Naive thymus-derived CD4-positive, alpha-beta T cell (primary cell): ENCODE measurements at regions not wholly inside any gene's neighbourhood (a gene's known extent, or its start where the extent isn't known, plus 50 kb on each side); places are given as distances from the start of the nearest gene placed in this dataset.

Source experiments
- ATAC-seq: fragments of 150-1000 bp; cut with Tn5 transposase; 2 replicates; pipeline ENCODE4 v1.10.0; 2021; ENCODE audit warnings: mild to moderate bottlenecking, moderate library complexity
- CTCF ChIA-PET: fragments of 350-600 bp; sonication (Branson Sonifier 250); formaldehyde crosslinking; loops from one replicate; lab custom pipeline; 2021; ENCODE audit warnings: antibody characterized with exemption; lab: Charles Lee
- POLR2A ChIA-PET: fragments of 350-600 bp; sonication (Branson Sonifier 250); formaldehyde crosslinking; loops from one replicate; lab custom pipeline; 2021; ENCODE audit warnings: antibody characterized with exemption, inconsistent platforms; lab: Charles Lee
- DNase-seq, 9 donors: peaks; one replicate each; pipeline versions ENCODE4 v3.0.0 to v3.0.0-alpha.2; 2020 to 2022; ENCODE audit warnings: mixed read lengths in 1 of 9
- H3K27ac ChIP-seq: one replicate; pipeline ENCODE4 v1.7.0; 2013; ENCODE audit warnings: mild to moderate bottlenecking, low read depth, low read length, moderate library complexity
- H3K27me3 ChIP-seq, 2 donors: one replicate each; pipeline ENCODE4 v1.7.0; 2013; ENCODE audit warnings: low read length in 2 of 2, mild to moderate bottlenecking in 2 of 2, moderate library complexity in 2 of 2; ENCODE audit not compliant: control insufficient read depth in 2 of 2, insufficient read depth in 2 of 2
- H3K36me3 ChIP-seq, 3 experiments: 1 replicate in 2 of 3; 2 replicates in 1 of 3; pipeline ENCODE4 v1.7.0; 2013; ENCODE audit warnings: low read length in 3 of 3, mild to moderate bottlenecking in 3 of 3, moderate library complexity in 1 of 3; ENCODE audit not compliant: insufficient read depth in 3 of 3, control insufficient read depth in 2 of 3
- H3K4me1 ChIP-seq, 2 donors: one replicate each; pipeline ENCODE4 v1.7.0; 2013; ENCODE audit warnings: low read length in 2 of 2, mild to moderate bottlenecking in 2 of 2, moderate library complexity in 1 of 2; ENCODE audit not compliant: control insufficient read depth in 2 of 2, insufficient read depth in 2 of 2
- H3K4me3 ChIP-seq: 2 replicates; pipeline ENCODE4 v1.7.0; 2013; ENCODE audit warnings: mild to moderate bottlenecking, low read length
- H3K9me3 ChIP-seq, 3 experiments: 1 replicate in 2 of 3; 2 replicates in 1 of 3; pipeline ENCODE4 v1.7.0; 2013; ENCODE audit warnings: low read length in 3 of 3; ENCODE audit not compliant: control insufficient read depth in 2 of 3
- H3K27ac Mint-ChIP-seq, 9 donors: one replicate each; pipeline ENCODE4 v1.8.0; 2020 to 2022; ENCODE audit warnings: mixed read lengths in 9 of 9, mild to moderate bottlenecking in 8 of 9, moderate library complexity in 5 of 9, inconsistent platforms in 2 of 9
- H3K27me3 Mint-ChIP-seq, 5 donors: one replicate each; pipeline ENCODE4 v1.8.0; 2021 to 2022; ENCODE audit warnings: mixed read lengths in 5 of 5, mild to moderate bottlenecking in 1 of 5
- H3K36me3 Mint-ChIP-seq, 5 donors: one replicate each; pipeline ENCODE4 v1.8.0; 2020 to 2022; ENCODE audit warnings: mixed read lengths in 5 of 5, mild to moderate bottlenecking in 3 of 5, inconsistent platforms in 1 of 5
- H3K4me1 Mint-ChIP-seq, 7 donors: one replicate each; pipeline ENCODE4 v1.8.0; 2020 to 2022; ENCODE audit warnings: mixed read lengths in 7 of 7, mild to moderate bottlenecking in 3 of 7, inconsistent platforms in 1 of 7
- H3K4me3 Mint-ChIP-seq, 10 donors: one replicate each; pipeline ENCODE4 v1.8.0; 2020 to 2022; ENCODE audit warnings: mild to moderate bottlenecking in 10 of 10, mixed read lengths in 10 of 10, moderate library complexity in 6 of 10, inconsistent platforms in 2 of 10
- H3K9me3 Mint-ChIP-seq, 11 donors: one replicate each; pipeline ENCODE4 v1.8.0; 2020 to 2022; ENCODE audit warnings: mixed read lengths in 11 of 11, mild to moderate bottlenecking in 4 of 11, inconsistent platforms in 1 of 11, moderate library complexity in 1 of 11
- intact Hi-C, 2 donors: fragments of 100-400 bp; cut with micrococcal nuclease; formaldehyde crosslinking; loops; one replicate each; pipeline ENCODE4 v1.15.1; 2023

DNA sequence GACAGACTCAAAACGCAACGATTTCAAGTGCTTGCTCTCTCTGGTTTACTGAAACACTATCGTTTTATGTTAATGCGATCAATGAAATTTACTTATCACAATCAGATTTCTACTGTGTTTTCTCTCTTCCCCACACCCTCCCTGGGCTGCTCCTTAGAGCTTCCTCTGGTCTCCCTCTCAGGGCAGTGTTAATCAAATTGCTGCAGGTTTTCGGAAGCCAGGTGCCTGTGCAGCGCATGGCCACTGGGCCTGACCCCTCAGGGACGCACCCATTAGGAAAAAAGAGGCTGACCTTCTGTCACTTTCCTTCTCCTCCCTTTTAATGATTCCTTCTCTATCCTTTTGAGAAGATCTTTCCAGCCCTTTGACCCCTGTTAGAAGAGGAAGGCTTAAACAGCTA is 134.5 kb upstream of the ONECUT1 start:
- intact Hi-C loops, result no loop called here
- no peaks in the 10 kb centered on the region for H3K4me1 Mint-ChIP-seq
- H3K27ac Mint-ChIP-seq, result no peak overlapping the region
- peaks cover 0 to 8% (median 2%) of the 10 kb centered on the region in 11 donors for H3K9me3 Mint-ChIP-seq
- H3K27ac ChIP-seq, result no peak overlapping the region
- H3K4me3 ChIP-seq, result no peak overlapping the region
- H3K27me3 ChIP-seq, result no peaks in the 10 kb centered on the region
- H3K9me3 ChIP-seq, result no peaks in the 10 kb centered on the region
- POLR2A ChIA-PET, result no interaction called here
- no peaks in the 10 kb centered on the region for H3K4me1 ChIP-seq
- H3K4me3 Mint-ChIP-seq, result no peak overlapping the region
- H3K36me3 ChIP-seq, result no peaks in the 10 kb centered on the region
- peaks cover 0 to 3% (median 0%) of the 10 kb centered on the region in 5 donors for H3K36me3 Mint-ChIP-seq
- CTCF ChIA-PET, result no interaction called here
- ATAC-seq (no peak), DNase-seq (no peak)
- peaks cover 6 to 40% (median 13%) of the 10 kb centered on the region in 5 donors for H3K27me3 Mint-ChIP-seq

DNA sequence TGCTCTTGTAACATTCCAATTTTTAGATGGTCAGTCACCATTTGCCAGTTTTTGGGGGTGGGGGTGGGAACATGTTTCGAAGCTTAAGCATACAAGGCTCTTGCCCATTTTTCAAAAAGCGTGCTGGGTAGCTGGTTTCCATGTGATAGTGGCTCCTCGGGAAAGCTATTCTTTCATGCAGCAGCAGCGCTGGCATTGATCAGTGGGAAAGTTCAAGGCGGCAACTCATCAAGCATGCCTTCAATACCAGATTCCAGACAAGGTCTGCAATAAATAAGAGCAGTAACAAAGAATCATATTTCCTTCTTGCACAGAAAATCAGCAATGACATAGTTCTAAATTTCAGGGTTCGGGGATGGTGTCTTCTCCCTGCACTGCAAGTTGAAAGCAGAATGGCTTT is 133.5 kb upstream of the ONECUT1 start:
- H3K4me3 ChIP-seq, result no peak overlapping the region
- ChIA-PET POLR2A (no interaction called here), CTCF (no interaction called here)
- H3K27ac Mint-ChIP-seq, result no peak overlapping the region
- H3K36me3 ChIP-seq, result no peaks in the 10 kb centered on the region
- H3K36me3 Mint-ChIP-seq, result peaks cover 0 to 3% (median 0%) of the 10 kb centered on the region in 5 donors
- H3K27ac ChIP-seq, result no peak overlapping the region
- H3K27me3 ChIP-seq, result no peaks in the 10 kb centered on the region
- intact Hi-C loops, result no loop called here
- no peaks in the 10 kb centered on the region for H3K4me1 ChIP-seq
- H3K4me3 Mint-ChIP-seq, result no peak overlapping the region
- no peaks in the 10 kb centered on the region for H3K9me3 ChIP-seq
- H3K4me1 Mint-ChIP-seq, result no peaks in the 10 kb centered on the region
- no peak for ATAC-seq
- H3K27me3 Mint-ChIP-seq, result peaks cover 6 to 50% (median 19%) of the 10 kb centered on the region in 5 donors
- DNase-seq, result no peak
- H3K9me3 Mint-ChIP-seq, result peaks cover 0 to 6% (median 3%) of the 10 kb centered on the region in 11 donors

DNA sequence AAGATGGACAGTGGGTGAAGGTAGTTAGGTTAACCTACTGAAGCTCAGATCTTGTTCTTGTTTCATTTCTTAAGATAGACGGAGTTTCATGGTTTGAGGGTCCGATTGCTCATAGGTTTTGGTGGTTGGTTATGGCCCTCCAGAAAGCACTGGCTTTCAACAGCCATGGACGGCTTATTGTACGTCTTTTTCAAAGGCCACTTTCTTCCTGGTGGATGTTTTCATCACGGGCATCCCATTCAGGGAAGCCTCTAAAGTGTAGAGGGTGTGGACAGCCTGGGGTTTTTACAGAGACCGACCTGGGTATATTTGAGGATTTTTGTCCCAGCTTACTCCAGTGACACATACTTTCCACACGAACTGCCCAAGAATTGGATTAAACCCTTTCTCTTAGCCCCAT is 132.7 kb upstream of the ONECUT1 start:
- ChIA-PET POLR2A (no interaction called here), CTCF (no interaction called here)
- no peaks in the 10 kb centered on the region for H3K36me3 ChIP-seq
- Mint-ChIP-seq H3K9me3 (peaks cover 0 to 6% (median 3%) of the 10 kb centered on the region in 11 donors), H3K4me3 (no peak overlapping the region), H3K27me3 (peaks cover 6 to 52% (median 19%) of the 10 kb centered on the region in 5 donors), H3K4me1 (no peaks in the 10 kb centered on the region), H3K27ac (no peak overlapping the region), H3K36me3 (peaks cover 0 to 3% (median 0%) of the 10 kb centered on the region in 5 donors)
- intact Hi-C loops, result no loop called here
- no peaks in the 10 kb centered on the region for H3K4me1 ChIP-seq
- ATAC-seq (no peak), DNase-seq (no peak)
- H3K27ac ChIP-seq, result no peak overlapping the region
- no peaks in the 10 kb centered on the region for H3K27me3 ChIP-seq
- H3K4me3 ChIP-seq, result no peak overlapping the region
- H3K9me3 ChIP-seq, result no peaks in the 10 kb centered on the region

DNA sequence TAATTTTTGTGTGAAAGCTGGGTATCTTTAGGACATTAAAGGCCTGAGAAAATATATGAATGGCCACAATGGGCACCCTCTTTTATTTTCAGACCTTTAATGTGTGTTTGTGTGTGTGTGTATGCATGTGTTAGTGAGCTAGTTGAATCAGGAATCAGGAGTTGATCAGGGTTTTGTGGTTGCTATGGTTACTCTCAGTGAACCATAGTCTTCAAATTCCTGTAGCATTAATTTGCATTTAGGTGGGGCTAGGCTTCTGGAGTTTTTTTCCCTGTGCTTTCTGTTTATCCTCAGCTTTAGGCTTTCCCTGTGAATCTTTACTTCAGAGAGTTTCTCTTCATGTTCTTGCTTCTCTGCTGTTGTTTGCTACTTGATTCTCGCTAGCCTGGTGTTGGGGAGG is 122.0 kb upstream of the ONECUT1 start:
- Mint-ChIP-seq H3K36me3 (no peaks in the 10 kb centered on the region), H3K4me1 (no peaks in the 10 kb centered on the region), H3K9me3 (peaks cover 0 to 17% (median 5%) of the 10 kb centered on the region in 11 donors), H3K27ac (no peak overlapping the region), H3K27me3 (peaks cover 0 to 33% (median 30%) of the 10 kb centered on the region in 5 donors), H3K4me3 (no peak overlapping the region)
- Histone ChIP-seq H3K27me3 (no peaks in the 10 kb centered on the region), H3K4me1 (no peaks in the 10 kb centered on the region), H3K4me3 (no peak overlapping the region), H3K27ac (no peak overlapping the region), H3K36me3 (no peaks in the 10 kb centered on the region), H3K9me3 (peaks cover 0 to 3% (median 0%) of the 10 kb centered on the region in 3 experiments)
- CTCF ChIA-PET, result no interaction called here
- POLR2A ChIA-PET, result interaction anchor here (0.7 kb wide), 1 partner anchor 1071 kb away, joined by 3 read pairs; no protein-coding TSS in a partner anchor
- intact Hi-C loops, result no loop called here
- DNase-seq (no peak), ATAC-seq (no peak)

DNA sequence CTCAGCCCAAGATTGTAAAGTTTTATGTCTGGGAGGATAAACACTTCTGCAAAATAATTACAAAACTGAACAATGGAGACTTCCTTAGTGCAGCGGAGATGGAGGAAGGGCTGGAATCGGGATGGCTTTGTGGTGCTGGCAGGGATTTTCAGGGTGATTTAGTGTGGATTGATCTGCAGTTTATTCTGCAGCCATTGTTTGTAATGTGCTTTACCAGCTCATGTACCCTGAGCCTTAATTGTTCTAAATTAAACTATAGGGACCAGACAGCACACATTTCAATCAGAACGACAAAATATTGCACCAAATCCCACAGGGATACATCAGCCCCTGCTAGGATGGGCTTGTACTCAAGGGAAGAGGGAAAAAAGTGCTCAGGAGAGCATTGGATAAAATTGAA is 103.2 kb upstream of the ONECUT1 start:
- H3K27me3 Mint-ChIP-seq, result peaks cover 6 to 34% (median 27%) of the 10 kb centered on the region in 5 donors

DNA sequence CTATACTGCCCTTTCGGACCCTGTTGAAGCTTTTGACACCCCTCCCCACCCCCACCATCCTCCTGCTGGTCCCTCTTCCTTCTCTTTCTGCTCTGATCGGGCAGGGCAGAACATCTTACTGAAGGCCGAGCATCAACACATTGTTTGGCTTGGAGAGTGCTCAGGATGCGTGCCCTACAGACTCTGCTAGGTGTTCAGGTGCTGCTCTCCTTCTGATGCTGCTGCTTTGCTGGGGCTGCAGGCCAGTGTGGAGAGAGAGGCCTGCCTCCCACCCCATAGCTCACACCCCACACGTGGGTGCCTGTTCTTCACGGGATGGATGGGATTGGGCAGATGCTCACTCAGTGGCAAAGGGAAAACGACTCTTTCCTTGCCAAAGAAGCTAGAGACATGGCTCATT is 89.8 kb upstream of the ONECUT1 start:
- no peaks in the 10 kb centered on the region for H3K9me3 ChIP-seq
- no peaks in the 10 kb centered on the region for H3K36me3 ChIP-seq
- no peak overlapping the region for H3K27ac Mint-ChIP-seq
- DNase-seq (no peak), ATAC-seq (no peak)
- H3K4me3 Mint-ChIP-seq, result no peak overlapping the region
- H3K27me3 ChIP-seq, result no peaks in the 10 kb centered on the region
- H3K27ac ChIP-seq, result no peak overlapping the region
- H3K4me1 ChIP-seq, result no peaks in the 10 kb centered on the region
- peaks cover 0 to 2% (median 0%) of the 10 kb centered on the region in 11 donors for H3K9me3 Mint-ChIP-seq
- ChIA-PET CTCF (no interaction called here), POLR2A (no interaction called here)
- peaks cover 3 to 40% (median 21%) of the 10 kb centered on the region in 5 donors for H3K27me3 Mint-ChIP-seq
- H3K4me1 Mint-ChIP-seq, result no peaks in the 10 kb centered on the region
- H3K4me3 ChIP-seq, result no peak overlapping the region
- no peaks in the 10 kb centered on the region for H3K36me3 Mint-ChIP-seq
- intact Hi-C loops, result no loop called here

More for the DNA sequence above, 103.2 kb upstream of the ONECUT1 start:
- Histone ChIP-seq H3K4me3 (no peak overlapping the region), H3K27me3 (no peaks in the 10 kb centered on the region), H3K4me1 (no peaks in the 10 kb centered on the region), H3K36me3 (no peaks in the 10 kb centered on the region), H3K9me3 (no peaks in the 10 kb centered on the region), H3K27ac (no peak overlapping the region)
- H3K9me3 Mint-ChIP-seq, result peaks cover 0 to 4% (median 0%) of the 10 kb centered on the region in 11 donors
- no peaks in the 10 kb centered on the region for H3K36me3 Mint-ChIP-seq
- no peak for ATAC-seq
- no peak for DNase-seq
- intact Hi-C loops, result no loop called here
- no peaks in the 10 kb centered on the region for H3K4me1 Mint-ChIP-seq
- POLR2A ChIA-PET, result no interaction called here
- CTCF ChIA-PET, result no interaction called here
- no peak overlapping the region for H3K27ac Mint-ChIP-seq
- H3K4me3 Mint-ChIP-seq, result no peak overlapping the region

DNA sequence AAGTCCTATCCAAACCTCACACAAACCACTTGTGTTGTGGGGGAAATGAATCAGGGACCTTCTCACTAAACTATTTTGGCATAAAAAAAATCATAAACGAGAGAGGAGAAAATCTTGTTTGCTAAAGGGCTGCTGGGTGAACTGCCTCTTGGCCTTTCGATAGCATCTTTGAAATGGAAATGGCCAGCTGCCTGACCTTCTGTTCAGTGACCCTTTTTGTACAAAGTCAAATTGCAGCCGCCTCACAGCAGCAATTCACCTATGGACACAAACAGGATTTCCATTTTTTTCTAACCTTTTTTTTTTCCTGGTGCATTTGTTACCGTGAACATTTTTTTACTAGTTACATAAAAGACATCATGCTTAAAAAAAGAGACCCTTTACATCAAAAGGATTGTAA is 89.0 kb upstream of the ONECUT1 start:
- POLR2A ChIA-PET, result no interaction called here
- Mint-ChIP-seq H3K27me3 (peaks cover 3 to 45% (median 17%) of the 10 kb centered on the region in 5 donors), H3K4me3 (no peak overlapping the region), H3K9me3 (peaks cover 0 to 2% (median 0%) of the 10 kb centered on the region in 11 donors), H3K36me3 (no peaks in the 10 kb centered on the region), H3K4me1 (no peaks in the 10 kb centered on the region), H3K27ac (no peak overlapping the region)
- no peak for ATAC-seq
- Histone ChIP-seq H3K27ac (no peak overlapping the region), H3K4me1 (no peaks in the 10 kb centered on the region), H3K9me3 (no peaks in the 10 kb centered on the region), H3K27me3 (no peaks in the 10 kb centered on the region), H3K36me3 (no peaks in the 10 kb centered on the region), H3K4me3 (no peak overlapping the region)
- no peak for DNase-seq
- intact Hi-C loops, result no loop called here
- CTCF ChIA-PET, result no interaction called here
